ENCODE measurements at regions not wholly inside any gene's neighbourhood (a gene's known extent, or its start where the extent isn't known, plus 50 kb on each side); places are given as distances from the start of the nearest gene placed in this dataset.

- DNase-seq (ENCODE audit: low spot score), result no peak
Measured at GRCh38 chr13:80451641-80452040, 110.7 kb upstream of the SPRY2 start.

GRCh38 chr13:80450386-80450785 is 109.5 kb upstream of the SPRY2 start:
- no peak for DNase-seq (ENCODE audit: low spot score)

- no peak for DNase-seq (ENCODE audit: low spot score)
Measured at GRCh38 chr13:80448725-80449124, 107.8 kb upstream of the SPRY2 start.

- no peak for DNase-seq (ENCODE audit: low spot score)
Measured at GRCh38 chr13:80447747-80448146, 106.8 kb upstream of the SPRY2 start.

- DNase-seq (ENCODE audit: low spot score), result no peak
Measured at GRCh38 chr13:80444240-80445015, 103.5 kb upstream of the SPRY2 start.

- no peak for DNase-seq (ENCODE audit: low spot score)
Measured at GRCh38 chr13:80442609-80443008, 101.7 kb upstream of the SPRY2 start.

GRCh38 chr13:80441968-80442367 is 101.0 kb upstream of the SPRY2 start:
- DNase-seq (ENCODE audit: low spot score), result no peak

GRCh38 chr13:80438521-80438920 is 97.6 kb upstream of the SPRY2 start:
- no peak for DNase-seq (ENCODE audit: low spot score)

GRCh38 chr13:80437231-80437630 is 96.3 kb upstream of the SPRY2 start:
- DNase-seq (ENCODE audit: low spot score), result no peak

GRCh38 chr13:80436571-80437169 is 95.7 kb upstream of the SPRY2 start:
- DNase-seq (ENCODE audit: low spot score), result no peak

- no peak for DNase-seq (ENCODE audit: low spot score)
Measured at GRCh38 chr13:80430561-80430960, 89.6 kb upstream of the SPRY2 start.

- DNase-seq (ENCODE audit: low spot score), result no peak
Measured at GRCh38 chr13:80428349-80429096, 87.6 kb upstream of the SPRY2 start.

- no peak for DNase-seq (ENCODE audit: low spot score)
Measured at GRCh38 chr13:80419416-80419815, 78.5 kb upstream of the SPRY2 start.

- DNase-seq (ENCODE audit: low spot score), result no peak
Measured at GRCh38 chr13:80413611-80414010, 72.7 kb upstream of the SPRY2 start.

GRCh38 chr13:80408270-80408669 is 67.3 kb upstream of the SPRY2 start:
- DNase-seq (ENCODE audit: low spot score), result no peak

- no peak for DNase-seq (ENCODE audit: low spot score)
Measured at GRCh38 chr13:80400865-80401426, 60.0 kb upstream of the SPRY2 start.

- no peak for DNase-seq (ENCODE audit: low spot score)
Measured at GRCh38 chr13:80400164-80400864, 59.4 kb upstream of the SPRY2 start.

GRCh38 chr13:80399340-80400163 is 58.6 kb upstream of the SPRY2 start:
- DNase-seq (ENCODE audit: low spot score), result peak; percentile 56
